Muscle of leg (tissue), 3 donors: ENCODE measurements at regions not wholly inside any gene's neighbourhood (a gene's known extent, or its start where the extent isn't known, plus 50 kb on each side); places are given as distances from the start of the nearest gene placed in this dataset.

Source experiments
- DNase-seq: peaks from one replicate; pipeline ENCODE4 v3.0.0; 2013
- H3K27ac ChIP-seq: one replicate; pipeline ENCODE4 v1.5.1; 2013; ENCODE audit warnings: mild to moderate bottlenecking, low read length, control low read depth
- H3K27me3 ChIP-seq: one replicate; pipeline ENCODE4 v1.6.1; 2013; ENCODE audit warnings: low read length; ENCODE audit not compliant: control insufficient read depth, insufficient read depth
- H3K36me3 ChIP-seq: one replicate; pipeline ENCODE4 v1.6.1; 2013; ENCODE audit warnings: low read length; ENCODE audit not compliant: control insufficient read depth, insufficient read depth
- H3K4me1 ChIP-seq: one replicate; pipeline ENCODE4 v1.6.1; 2013; ENCODE audit warnings: low read length; ENCODE audit not compliant: control insufficient read depth, insufficient read depth
- H3K4me3 ChIP-seq: one replicate; pipeline ENCODE4 v1.5.1; 2013; ENCODE audit warnings: low read length, control low read depth
- H3K9me3 ChIP-seq: replicated peaks from 2 replicates; pipeline ENCODE4 v1.6.1; 2013; ENCODE audit warnings: low read depth, low read length; ENCODE audit not compliant: control insufficient read depth
- WGBS: methylation state at CpG from one replicate; pipeline ENCODE4 v1.1.5; 2013; ENCODE audit warnings: missing lambda C conversion rate; ENCODE audit not compliant: insufficient coverage; 5-methylcytosine and 5-hydroxymethylcytosine counted together

GRCh38 chr17:13996748-13997147 is 72.6 kb upstream of the COX10 start:
- Histone ChIP-seq H3K4me1 (no peaks in the 10 kb centered on the region), H3K27me3 (no peaks in the 10 kb centered on the region), H3K4me3 (no peak overlapping the region), H3K27ac (no peak overlapping the region), H3K9me3 (no peaks in the 10 kb centered on the region), H3K36me3 (no peaks in the 10 kb centered on the region)
- no peak for DNase-seq
- WGBS = 47% methylated on average over 2 of the region's 3 CpGs

GRCh38 chr17:14004927-14005620 is 64.2 kb upstream of the COX10 start:
- no peaks in the 10 kb centered on the region for H3K27me3 ChIP-seq
- H3K4me3 ChIP-seq = no peak overlapping the region
- no peak for DNase-seq
- no peak overlapping the region for H3K27ac ChIP-seq
- no peaks in the 10 kb centered on the region for H3K36me3 ChIP-seq
- WGBS = 88% methylated on average over 1 of the region's 2 CpGs
- no peaks in the 10 kb centered on the region for H3K4me1 ChIP-seq
- no peaks in the 10 kb centered on the region for H3K9me3 ChIP-seq

GRCh38 chr17:14006249-14006942 is 62.9 kb upstream of the COX10 start:
- Histone ChIP-seq H3K9me3 (no peaks in the 10 kb centered on the region), H3K4me3 (no peak overlapping the region), H3K36me3 (no peaks in the 10 kb centered on the region), H3K27me3 (no peaks in the 10 kb centered on the region), H3K4me1 (no peaks in the 10 kb centered on the region), H3K27ac (no peak overlapping the region)
- DNase-seq = no peak
- no CpG with 5 or more reads among the region's 1 CpG for WGBS

- 78% methylated on average over 1 of the region's 2 CpGs for WGBS
- H3K27ac ChIP-seq = no peak overlapping the region
- H3K9me3 ChIP-seq = no peaks in the 10 kb centered on the region
- no peaks in the 10 kb centered on the region for H3K4me1 ChIP-seq
- DNase-seq = no peak
- H3K27me3 ChIP-seq = no peaks in the 10 kb centered on the region
- no peak overlapping the region for H3K4me3 ChIP-seq
- H3K36me3 ChIP-seq = no peaks in the 10 kb centered on the region
Measured at GRCh38 chr17:14007951-14008350, 61.4 kb upstream of the COX10 start.

GRCh38 chr17:14011036-14011692 is 58.1 kb upstream of the COX10 start:
- 20% methylated on average over 1 of the region's 5 CpGs for WGBS
- no peak overlapping the region for H3K27ac ChIP-seq
- H3K4me1 ChIP-seq = peaks cover 10% of the 10 kb centered on the region
- no peaks in the 10 kb centered on the region for H3K36me3 ChIP-seq
- no peak for DNase-seq
- no peaks in the 10 kb centered on the region for H3K27me3 ChIP-seq
- H3K4me3 ChIP-seq = no peak overlapping the region
- no peaks in the 10 kb centered on the region for H3K9me3 ChIP-seq

GRCh38 chr17:14011740-14012405 is 57.4 kb upstream of the COX10 start:
- H3K4me1 ChIP-seq = peaks cover 10% of the 10 kb centered on the region
- no peaks in the 10 kb centered on the region for H3K36me3 ChIP-seq
- peak; percentile 14 for DNase-seq
- H3K9me3 ChIP-seq = no peaks in the 10 kb centered on the region
- no peak overlapping the region for H3K27ac ChIP-seq
- WGBS = no CpG with 5 or more reads among the region's 4 CpGs
- H3K27me3 ChIP-seq = no peaks in the 10 kb centered on the region
- no peak overlapping the region for H3K4me3 ChIP-seq

GRCh38 chr17:14014657-14015056 is 54.6 kb upstream of the COX10 start:
- Histone ChIP-seq H3K4me3 (no peak overlapping the region), H3K27me3 (no peaks in the 10 kb centered on the region), H3K4me1 (peaks cover 10% of the 10 kb centered on the region), H3K9me3 (no peaks in the 10 kb centered on the region), H3K36me3 (no peaks in the 10 kb centered on the region), H3K27ac (no peak overlapping the region)
- no CpG with 5 or more reads among the region's 7 CpGs for WGBS
- DNase-seq = no peak

GRCh38 chr17:14015271-14015670 is 54.0 kb upstream of the COX10 start:
- Histone ChIP-seq H3K27me3 (no peaks in the 10 kb centered on the region), H3K9me3 (no peaks in the 10 kb centered on the region), H3K4me3 (no peak overlapping the region), H3K4me1 (peaks cover 10% of the 10 kb centered on the region), H3K27ac (no peak overlapping the region), H3K36me3 (no peaks in the 10 kb centered on the region)
- 57% methylated on average over 14 of the region's 14 CpGs for WGBS
- peak; percentile 10 for DNase-seq

GRCh38 chr17:14016858-14017257 is 52.4 kb upstream of the COX10 start:
- no peak for DNase-seq
- no peaks in the 10 kb centered on the region for H3K9me3 ChIP-seq
- no peaks in the 10 kb centered on the region for H3K36me3 ChIP-seq
- peaks cover 10% of the 10 kb centered on the region for H3K4me1 ChIP-seq
- whole genome bisulfite sequencing = 50% methylated on average over 1 of the region's 3 CpGs
- H3K27ac ChIP-seq = no peak overlapping the region
- H3K4me3 ChIP-seq = no peak overlapping the region
- no peaks in the 10 kb centered on the region for H3K27me3 ChIP-seq
